HepG2 (cell line): ENCODE measurements at regions not wholly inside any gene's neighbourhood (a gene's known extent, or its start where the extent isn't known, plus 50 kb on each side); places are given as distances from the start of the nearest gene placed in this dataset.
A peak's percentile ranks its signal among the peaks of the same experiment; 100 is the strongest.

Source experiments
- CREM ChIP-seq, 2 experiments: sonication (generic) in 1 of 2; formaldehyde crosslinking in 1 of 2; IDR thresholded peaks; 2 replicates each; pipeline versions ENCODE4 v1.4.0 to v1.6.1; 2016 to 2020; ENCODE audit warnings: antibody characterized with exemption in 1 of 2, mild to moderate bottlenecking in 1 of 2, missing genetic modification reagents in 1 of 2
- EZH2 ChIP-seq: conservative IDR thresholded peaks from 2 replicates; pipeline ENCODE4 v1.6.1; 2012; ENCODE audit warnings: mild to moderate bottlenecking, low read depth, low read length, moderate library complexity
- HCFC1 ChIP-seq: fragments of 150-350 bp; IDR thresholded peaks from 2 replicates; pipeline ENCODE4 v1.6.1; 2014; ENCODE audit warnings: low read depth, low read length
- MED1 ChIP-seq: sonication (generic); formaldehyde crosslinking; IDR thresholded peaks from 2 replicates; pipeline ENCODE4 v1.4.0; 2020; ENCODE audit warnings: missing genetic modification reagents
- PPARG ChIP-seq: conservative IDR thresholded peaks from 2 replicates; pipeline ENCODE4 v1.6.1; 2016; ENCODE audit warnings: missing biosample characterization, missing genetic modification reagents
- RARG ChIP-seq: sonication (generic); formaldehyde crosslinking; IDR thresholded peaks from 2 replicates; pipeline ENCODE4 v1.4.0; 2020; ENCODE audit warnings: low read depth, mild to moderate bottlenecking, missing genetic modification reagents
- SMAD3 ChIP-seq: sonication (generic); formaldehyde crosslinking; IDR thresholded peaks from 2 replicates; pipeline ENCODE4 v1.4.0; 2020; ENCODE audit warnings: missing genetic modification reagents
- SOX13 ChIP-seq, 3 experiments: fragments of 450-650 bp in 1 of 3; sonication (generic) in 1 of 3; formaldehyde crosslinking in 1 of 3; IDR thresholded peaks in 2 of 3; conservative IDR thresholded peaks in 1 of 3; 2 replicates each; pipeline versions ENCODE4 v1.5.0 to v1.6.1; 2016 to 2020; ENCODE audit warnings: antibody characterized with exemption in 1 of 3, mild to moderate bottlenecking in 1 of 3, missing compliant biosample characterization in 1 of 3, missing genetic modification reagents in 1 of 3, moderate library complexity in 1 of 3
- TAF15 ChIP-seq: fragments of 200-400 bp; formaldehyde crosslinking; IDR thresholded peaks from one replicate; pipeline ENCODE4 v1.6.1; 2018; ENCODE audit warnings: mild to moderate bottlenecking, low read depth, low read length; ENCODE audit not compliant: poor library complexity, severe bottlenecking
- THYN1 ChIP-seq: sonication (generic); formaldehyde crosslinking; IDR thresholded peaks from 2 replicates; pipeline ENCODE4 v1.8.1; 2023; ENCODE audit warnings: low read depth, mild to moderate bottlenecking, moderate library complexity, missing genetic modification reagents, borderline replicate concordance
- TP53 ChIP-seq: sonication (generic); formaldehyde crosslinking; conservative IDR thresholded peaks from 2 replicates; pipeline ENCODE4 v1.4.0; 2020; ENCODE audit warnings: missing genetic modification reagents
- ZNF20 ChIP-seq: sonication (generic); formaldehyde crosslinking; IDR thresholded peaks from 2 replicates; pipeline ENCODE4 v1.4.0; 2020; ENCODE audit warnings: mild to moderate bottlenecking, moderate library complexity, missing genetic modification reagents
- ZNF205 ChIP-seq: IDR thresholded peaks from 2 replicates; pipeline ENCODE4 v1.6.1; 2018; ENCODE audit warnings: missing biosample characterization, missing genetic modification reagents
- ZNF337 ChIP-seq: sonication (generic); formaldehyde crosslinking; IDR thresholded peaks from 2 replicates; pipeline ENCODE4 v1.5.1; 2020; ENCODE audit warnings: missing genetic modification reagents, low read depth, mild to moderate bottlenecking, borderline replicate concordance
- ZNF382 ChIP-seq: sonication (generic); formaldehyde crosslinking; IDR thresholded peaks from 2 replicates; pipeline ENCODE4 v1.5.0; 2020; ENCODE audit warnings: missing genetic modification reagents, mild to moderate bottlenecking, borderline replicate concordance
- ZNF557 ChIP-seq: sonication (generic); formaldehyde crosslinking; IDR thresholded peaks from 2 replicates; pipeline ENCODE4 v1.4.0; 2020; ENCODE audit warnings: missing genetic modification reagents
- ZSCAN12 ChIP-seq: sonication (generic); formaldehyde crosslinking; IDR thresholded peaks from 2 replicates; pipeline ENCODE4 v1.9.0; 2021; ENCODE audit warnings: mild to moderate bottlenecking, missing genetic modification reagents
- TF ChIP-seq, protein P1 (sequence below): IDR thresholded peaks from 2 replicates; pipeline ENCODE4 v1.6.1; 2016; ENCODE audit warnings: mild to moderate bottlenecking, missing biosample characterization, missing genetic modification reagents
- TF ChIP-seq, protein P2 (sequence below): sonication (generic); formaldehyde crosslinking; IDR thresholded peaks from 2 replicates; pipeline ENCODE4 v1.4.0; 2020; ENCODE audit warnings: missing genetic modification reagents, mild to moderate bottlenecking, borderline replicate concordance
- TF ChIP-seq, protein P3 (sequence below): IDR thresholded peaks from 2 replicates; pipeline ENCODE4 v1.4.0; 2020; ENCODE audit warnings: mild to moderate bottlenecking, missing genetic modification reagents
- TF ChIP-seq, protein P4 (sequence below): sonication (generic); formaldehyde crosslinking; IDR thresholded peaks from 2 replicates; pipeline ENCODE4 v1.4.0; 2020; ENCODE audit warnings: mild to moderate bottlenecking, missing genetic modification reagents

DNA sequence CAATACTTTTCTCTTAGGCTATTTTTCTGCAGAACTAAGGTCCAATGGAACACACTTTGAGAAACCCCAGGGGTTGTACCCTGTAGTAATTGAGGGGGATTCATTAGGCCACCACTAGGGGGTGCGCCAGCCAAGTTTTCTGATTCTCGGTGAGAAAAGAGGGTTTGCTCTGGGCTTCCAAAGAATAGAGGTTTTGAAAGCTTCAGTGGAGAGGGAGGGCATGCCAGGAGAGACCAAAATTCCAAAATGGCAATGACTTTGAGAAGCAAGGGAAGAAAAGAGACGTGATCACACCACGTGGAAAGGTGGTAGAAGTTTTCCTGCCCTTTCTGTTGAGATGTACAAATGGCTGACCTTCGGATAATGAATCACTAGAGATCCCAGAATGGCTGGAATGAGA is 323.3 kb downstream of the RPS6KC1 start (continued):
- TF ChIP-seq ZNF557 (CRISPR knock-in tag), result no peak
- TF ChIP-seq SMAD3 (CRISPR knock-in tag), result no peak
- TF ChIP-seq SOX13 (IDR thresholded peaks at IDR 0.05), result no peak
- TF ChIP-seq SOX13 (CRISPR knock-in tag; conservative IDR thresholded peaks at IDR 0.05 in 1 of 2, IDR thresholded peaks at IDR 0.05 in 1 of 2), result peak in 1 of 2 experiments; percentile 7; a peak in 1 of 4 replicates
- TF ChIP-seq PPARG, result peak; percentile 47; the same call in 1 of the 2 replicates
- TF ChIP-seq TAF15, result no peak
- peak; percentile 70; the same call in 1 of the 2 replicates for TF ChIP-seq ZSCAN12 (CRISPR knock-in tag)
- TF ChIP-seq, protein P1, sequence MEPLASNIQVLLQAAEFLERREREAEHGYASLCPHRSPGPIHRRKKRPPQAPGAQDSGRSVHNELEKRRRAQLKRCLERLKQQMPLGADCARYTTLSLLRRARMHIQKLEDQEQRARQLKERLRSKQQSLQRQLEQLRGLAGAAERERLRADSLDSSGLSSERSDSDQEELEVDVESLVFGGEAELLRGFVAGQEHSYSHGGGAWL, result no peak
- TF ChIP-seq ZNF20, result no peak
- no peak for TF ChIP-seq ZNF337
- no peak for TF ChIP-seq EZH2
- TF ChIP-seq, protein P2, sequence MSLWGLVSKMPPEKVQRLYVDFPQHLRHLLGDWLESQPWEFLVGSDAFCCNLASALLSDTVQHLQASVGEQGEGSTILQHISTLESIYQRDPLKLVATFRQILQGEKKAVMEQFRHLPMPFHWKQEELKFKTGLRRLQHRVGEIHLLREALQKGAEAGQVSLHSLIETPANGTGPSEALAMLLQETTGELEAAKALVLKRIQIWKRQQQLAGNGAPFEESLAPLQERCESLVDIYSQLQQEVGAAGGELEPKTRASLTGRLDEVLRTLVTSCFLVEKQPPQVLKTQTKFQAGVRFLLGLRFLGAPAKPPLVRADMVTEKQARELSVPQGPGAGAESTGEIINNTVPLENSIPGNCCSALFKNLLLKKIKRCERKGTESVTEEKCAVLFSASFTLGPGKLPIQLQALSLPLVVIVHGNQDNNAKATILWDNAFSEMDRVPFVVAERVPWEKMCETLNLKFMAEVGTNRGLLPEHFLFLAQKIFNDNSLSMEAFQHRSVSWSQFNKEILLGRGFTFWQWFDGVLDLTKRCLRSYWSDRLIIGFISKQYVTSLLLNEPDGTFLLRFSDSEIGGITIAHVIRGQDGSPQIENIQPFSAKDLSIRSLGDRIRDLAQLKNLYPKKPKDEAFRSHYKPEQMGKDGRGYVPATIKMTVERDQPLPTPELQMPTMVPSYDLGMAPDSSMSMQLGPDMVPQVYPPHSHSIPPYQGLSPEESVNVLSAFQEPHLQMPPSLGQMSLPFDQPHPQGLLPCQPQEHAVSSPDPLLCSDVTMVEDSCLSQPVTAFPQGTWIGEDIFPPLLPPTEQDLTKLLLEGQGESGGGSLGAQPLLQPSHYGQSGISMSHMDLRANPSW (CRISPR knock-in tag), result peak; percentile 56; the same call in 1 of the 2 replicates
- TF ChIP-seq HCFC1, result no peak
- TF ChIP-seq, protein P3, sequence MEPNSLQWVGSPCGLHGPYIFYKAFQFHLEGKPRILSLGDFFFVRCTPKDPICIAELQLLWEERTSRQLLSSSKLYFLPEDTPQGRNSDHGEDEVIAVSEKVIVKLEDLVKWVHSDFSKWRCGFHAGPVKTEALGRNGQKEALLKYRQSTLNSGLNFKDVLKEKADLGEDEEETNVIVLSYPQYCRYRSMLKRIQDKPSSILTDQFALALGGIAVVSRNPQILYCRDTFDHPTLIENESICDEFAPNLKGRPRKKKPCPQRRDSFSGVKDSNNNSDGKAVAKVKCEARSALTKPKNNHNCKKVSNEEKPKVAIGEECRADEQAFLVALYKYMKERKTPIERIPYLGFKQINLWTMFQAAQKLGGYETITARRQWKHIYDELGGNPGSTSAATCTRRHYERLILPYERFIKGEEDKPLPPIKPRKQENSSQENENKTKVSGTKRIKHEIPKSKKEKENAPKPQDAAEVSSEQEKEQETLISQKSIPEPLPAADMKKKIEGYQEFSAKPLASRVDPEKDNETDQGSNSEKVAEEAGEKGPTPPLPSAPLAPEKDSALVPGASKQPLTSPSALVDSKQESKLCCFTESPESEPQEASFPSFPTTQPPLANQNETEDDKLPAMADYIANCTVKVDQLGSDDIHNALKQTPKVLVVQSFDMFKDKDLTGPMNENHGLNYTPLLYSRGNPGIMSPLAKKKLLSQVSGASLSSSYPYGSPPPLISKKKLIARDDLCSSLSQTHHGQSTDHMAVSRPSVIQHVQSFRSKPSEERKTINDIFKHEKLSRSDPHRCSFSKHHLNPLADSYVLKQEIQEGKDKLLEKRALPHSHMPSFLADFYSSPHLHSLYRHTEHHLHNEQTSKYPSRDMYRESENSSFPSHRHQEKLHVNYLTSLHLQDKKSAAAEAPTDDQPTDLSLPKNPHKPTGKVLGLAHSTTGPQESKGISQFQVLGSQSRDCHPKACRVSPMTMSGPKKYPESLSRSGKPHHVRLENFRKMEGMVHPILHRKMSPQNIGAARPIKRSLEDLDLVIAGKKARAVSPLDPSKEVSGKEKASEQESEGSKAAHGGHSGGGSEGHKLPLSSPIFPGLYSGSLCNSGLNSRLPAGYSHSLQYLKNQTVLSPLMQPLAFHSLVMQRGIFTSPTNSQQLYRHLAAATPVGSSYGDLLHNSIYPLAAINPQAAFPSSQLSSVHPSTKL (CRISPR knock-in tag), result peak; percentile 14; the same call in 1 of the 2 replicates
- TF ChIP-seq ZNF382 (CRISPR knock-in tag), result no peak
- 0 out of 2 replicates have a peak, but pooled peaks have one; percentile 10 for TF ChIP-seq CREM (IDR thresholded peaks at IDR 0.05)
- TF ChIP-seq CREM (CRISPR knock-in tag; IDR thresholded peaks at IDR 0.05), result no peak
- no peak for TF ChIP-seq THYN1
- 0 out of 2 replicates have a peak, but pooled peaks have one; percentile 39 for TF ChIP-seq MED1 (CRISPR knock-in tag)
- no peak for TF ChIP-seq ZNF205 (CRISPR knock-in tag)
- TF ChIP-seq, protein P4, sequence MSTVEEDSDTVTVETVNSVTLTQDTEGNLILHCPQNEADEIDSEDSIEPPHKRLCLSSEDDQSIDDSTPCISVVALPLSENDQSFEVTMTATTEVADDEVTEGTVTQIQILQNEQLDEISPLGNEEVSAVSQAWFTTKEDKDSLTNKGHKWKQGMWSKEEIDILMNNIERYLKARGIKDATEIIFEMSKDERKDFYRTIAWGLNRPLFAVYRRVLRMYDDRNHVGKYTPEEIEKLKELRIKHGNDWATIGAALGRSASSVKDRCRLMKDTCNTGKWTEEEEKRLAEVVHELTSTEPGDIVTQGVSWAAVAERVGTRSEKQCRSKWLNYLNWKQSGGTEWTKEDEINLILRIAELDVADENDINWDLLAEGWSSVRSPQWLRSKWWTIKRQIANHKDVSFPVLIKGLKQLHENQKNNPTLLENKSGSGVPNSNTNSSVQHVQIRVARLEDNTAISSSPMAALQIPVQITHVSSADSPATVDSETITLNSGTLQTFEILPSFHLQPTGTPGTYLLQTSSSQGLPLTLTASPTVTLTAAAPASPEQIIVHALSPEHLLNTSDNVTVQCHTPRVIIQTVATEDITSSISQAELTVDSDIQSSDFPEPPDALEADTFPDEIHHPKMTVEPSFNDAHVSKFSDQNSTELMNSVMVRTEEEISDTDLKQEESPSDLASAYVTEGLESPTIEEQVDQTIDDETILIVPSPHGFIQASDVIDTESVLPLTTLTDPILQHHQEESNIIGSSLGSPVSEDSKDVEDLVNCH, result no peak
- TF ChIP-seq TP53 (CRISPR knock-in tag), result 0 out of 2 replicates have a peak, but pooled peaks have one; percentile 29
- TF ChIP-seq RARG, result no peak
